ENCODE measurements at regions not wholly inside any gene's neighbourhood (a gene's known extent, or its start where the extent isn't known, plus 50 kb on each side); places are given as distances from the start of the nearest gene placed in this dataset.

GRCh38 chr5:67347821-67348220 lies 151.2 kb upstream of the CD180 start:
- POLR2A ChIA-PET, result no interaction called here
- CTCF ChIA-PET, result no interaction called here

GRCh38 chr5:67346611-67347010 lies 150.0 kb upstream of the CD180 start:
- no peaks in the 10 kb centered on the region for H3K36me3 Mint-ChIP-seq (ENCODE audit: low read depth)
- H3K27me3 Mint-ChIP-seq, result peaks cover 2% of the 10 kb centered on the region
- no peak for DNase-seq
- ChIA-PET POLR2A (no interaction called here), CTCF (no interaction called here)
- peaks cover 9% of the 10 kb centered on the region for H3K4me1 Mint-ChIP-seq
- peaks cover 10% of the 10 kb centered on the region for H3K9me3 Mint-ChIP-seq
- H3K27ac Mint-ChIP-seq, result no peak overlapping the region
- no peak overlapping the region for H3K4me3 Mint-ChIP-seq

More at GRCh38 chr5:67347821-67348220, 151.2 kb upstream of the CD180 start:
- no peak overlapping the region for H3K27ac Mint-ChIP-seq
- H3K27me3 Mint-ChIP-seq, result peaks cover 2% of the 10 kb centered on the region
- peaks cover 9% of the 10 kb centered on the region for H3K4me1 Mint-ChIP-seq
- peaks cover 10% of the 10 kb centered on the region for H3K9me3 Mint-ChIP-seq
- H3K4me3 Mint-ChIP-seq, result no peak overlapping the region
- H3K36me3 Mint-ChIP-seq (ENCODE audit: low read depth), result no peaks in the 10 kb centered on the region
- no peak for DNase-seq

GRCh38 chr5:67344870-67345269 lies 148.3 kb upstream of the CD180 start:
- ChIA-PET POLR2A (no interaction called here), CTCF (interaction anchor here (1.2 kb wide), 1 partner anchor 15 kb away, joined by 3 read pairs; no protein-coding TSS in a partner anchor)
- Mint-ChIP-seq H3K27me3 (peaks cover 4% of the 10 kb centered on the region), H3K4me1 (no peaks in the 10 kb centered on the region), H3K4me3 (no peak overlapping the region), H3K36me3 (ENCODE audit: low read depth) (no peaks in the 10 kb centered on the region), H3K27ac (no peak overlapping the region), H3K9me3 (peaks cover 10% of the 10 kb centered on the region)
- DNase-seq, result no peak

- H3K4me3 Mint-ChIP-seq, result no peak overlapping the region
- no peak overlapping the region for H3K27ac Mint-ChIP-seq
- peaks cover 10% of the 10 kb centered on the region for H3K9me3 Mint-ChIP-seq
- H3K27me3 Mint-ChIP-seq, result peaks cover 6% of the 10 kb centered on the region
- no peaks in the 10 kb centered on the region for H3K4me1 Mint-ChIP-seq
- CTCF ChIA-PET, result interaction anchor here (1.1 kb wide), 1 partner anchor 98 kb away, joined by 5 read pairs; no protein-coding TSS in a partner anchor
- POLR2A ChIA-PET, result no interaction called here
- no peak for DNase-seq
- no peaks in the 10 kb centered on the region for H3K36me3 Mint-ChIP-seq (ENCODE audit: low read depth)
Observed at GRCh38 chr5:67343835-67344234, 147.2 kb upstream of the CD180 start.

- Mint-ChIP-seq H3K27ac (no peak overlapping the region), H3K36me3 (ENCODE audit: low read depth) (no peaks in the 10 kb centered on the region), H3K9me3 (peaks cover 10% of the 10 kb centered on the region), H3K4me3 (no peak overlapping the region), H3K4me1 (no peaks in the 10 kb centered on the region), H3K27me3 (peaks cover 4% of the 10 kb centered on the region)
- CTCF ChIA-PET, result interaction anchor here (0.6 kb wide), 1 partner anchor 1709 kb away, joined by 3 read pairs; no protein-coding TSS in a partner anchor
- DNase-seq, result no peak
- POLR2A ChIA-PET, result no interaction called here
Observed at GRCh38 chr5:67341478-67341877, 144.9 kb upstream of the CD180 start.

GRCh38 chr5:67339219-67339767 lies 142.7 kb upstream of the CD180 start:
- peaks cover 6% of the 10 kb centered on the region for H3K27me3 Mint-ChIP-seq
- peaks cover 8% of the 10 kb centered on the region for H3K9me3 Mint-ChIP-seq
- ChIA-PET POLR2A (no interaction called here), CTCF (no interaction called here)
- no peak for DNase-seq
- no peak overlapping the region for H3K4me3 Mint-ChIP-seq
- no peaks in the 10 kb centered on the region for H3K36me3 Mint-ChIP-seq (ENCODE audit: low read depth)
- no peak overlapping the region for H3K27ac Mint-ChIP-seq
- H3K4me1 Mint-ChIP-seq, result no peaks in the 10 kb centered on the region

GRCh38 chr5:67338421-67338820 lies 141.8 kb upstream of the CD180 start:
- POLR2A ChIA-PET, result no interaction called here
- H3K9me3 Mint-ChIP-seq, result peaks cover 3% of the 10 kb centered on the region
- no peaks in the 10 kb centered on the region for H3K4me1 Mint-ChIP-seq
- H3K36me3 Mint-ChIP-seq (ENCODE audit: low read depth), result no peaks in the 10 kb centered on the region
- DNase-seq, result no peak
- no peak overlapping the region for H3K27ac Mint-ChIP-seq
- CTCF ChIA-PET, result no interaction called here
- H3K27me3 Mint-ChIP-seq, result peaks cover 8% of the 10 kb centered on the region
- H3K4me3 Mint-ChIP-seq, result no peak overlapping the region

GRCh38 chr5:67337751-67338150 lies 141.2 kb upstream of the CD180 start:
- Mint-ChIP-seq H3K9me3 (no peaks in the 10 kb centered on the region), H3K36me3 (ENCODE audit: low read depth) (no peaks in the 10 kb centered on the region), H3K27ac (no peak overlapping the region), H3K4me1 (no peaks in the 10 kb centered on the region), H3K4me3 (no peak overlapping the region), H3K27me3 (peaks cover 8% of the 10 kb centered on the region)
- CTCF ChIA-PET, result no interaction called here
- POLR2A ChIA-PET, result no interaction called here
- DNase-seq, result no peak

- CTCF ChIA-PET, result no interaction called here
Observed at GRCh38 chr5:67335426-67335825, 138.8 kb upstream of the CD180 start.

GRCh38 chr5:67334373-67334772 lies 137.8 kb upstream of the CD180 start:
- no peaks in the 10 kb centered on the region for H3K4me1 Mint-ChIP-seq
- no peaks in the 10 kb centered on the region for H3K9me3 Mint-ChIP-seq
- DNase-seq, result no peak
- no peak overlapping the region for H3K4me3 Mint-ChIP-seq
- H3K36me3 Mint-ChIP-seq (ENCODE audit: low read depth), result no peaks in the 10 kb centered on the region
- peaks cover 4% of the 10 kb centered on the region for H3K27me3 Mint-ChIP-seq
- H3K27ac Mint-ChIP-seq, result no peak overlapping the region
- ChIA-PET CTCF (no interaction called here), POLR2A (no interaction called here)

More at GRCh38 chr5:67335426-67335825, 138.8 kb upstream of the CD180 start:
- H3K4me3 Mint-ChIP-seq, result no peak overlapping the region
- POLR2A ChIA-PET, result no interaction called here
- no peaks in the 10 kb centered on the region for H3K9me3 Mint-ChIP-seq
- H3K27ac Mint-ChIP-seq, result no peak overlapping the region
- H3K4me1 Mint-ChIP-seq, result no peaks in the 10 kb centered on the region
- H3K36me3 Mint-ChIP-seq (ENCODE audit: low read depth), result no peaks in the 10 kb centered on the region
- H3K27me3 Mint-ChIP-seq, result peaks cover 8% of the 10 kb centered on the region
- no peak for DNase-seq

- Mint-ChIP-seq H3K36me3 (ENCODE audit: low read depth) (no peaks in the 10 kb centered on the region), H3K27me3 (peaks cover 4% of the 10 kb centered on the region), H3K4me3 (no peak overlapping the region), H3K27ac (no peak overlapping the region), H3K9me3 (no peaks in the 10 kb centered on the region), H3K4me1 (no peaks in the 10 kb centered on the region)
- DNase-seq, result no peak
- CTCF ChIA-PET, result no interaction called here
- POLR2A ChIA-PET, result no interaction called here
Observed at GRCh38 chr5:67333171-67333570, 136.6 kb upstream of the CD180 start.

GRCh38 chr5:67331296-67331925 lies 134.8 kb upstream of the CD180 start:
- H3K36me3 Mint-ChIP-seq (ENCODE audit: low read depth), result no peaks in the 10 kb centered on the region
- no peaks in the 10 kb centered on the region for H3K4me1 Mint-ChIP-seq
- ChIA-PET POLR2A (no interaction called here), CTCF (no interaction called here)
- no peak overlapping the region for H3K27ac Mint-ChIP-seq
- no peak overlapping the region for H3K4me3 Mint-ChIP-seq
- peaks cover 4% of the 10 kb centered on the region for H3K27me3 Mint-ChIP-seq
- DNase-seq, result no peak
- H3K9me3 Mint-ChIP-seq, result no peaks in the 10 kb centered on the region

GRCh38 chr5:67319935-67320725 lies 123.5 kb upstream of the CD180 start:
- POLR2A ChIA-PET, result no interaction called here
- no peaks in the 10 kb centered on the region for H3K4me1 Mint-ChIP-seq
- no peak overlapping the region for H3K4me3 Mint-ChIP-seq
- H3K36me3 Mint-ChIP-seq (ENCODE audit: low read depth), result no peaks in the 10 kb centered on the region
- H3K9me3 Mint-ChIP-seq, result peaks cover 2% of the 10 kb centered on the region
- H3K27ac Mint-ChIP-seq, result no peak overlapping the region
- no peak for DNase-seq
- H3K27me3 Mint-ChIP-seq, result no peaks in the 10 kb centered on the region
- CTCF ChIA-PET, result no interaction called here

- ChIA-PET POLR2A (no interaction called here), CTCF (interaction anchor here (0.9 kb wide), 1 partner anchor 72 kb away, joined by 3 read pairs; no protein-coding TSS in a partner anchor)
- Mint-ChIP-seq H3K4me3 (no peak overlapping the region), H3K9me3 (peaks cover 2% of the 10 kb centered on the region), H3K4me1 (no peaks in the 10 kb centered on the region), H3K36me3 (ENCODE audit: low read depth) (no peaks in the 10 kb centered on the region), H3K27me3 (no peaks in the 10 kb centered on the region), H3K27ac (no peak overlapping the region)
- no peak for DNase-seq
Observed at GRCh38 chr5:67318746-67319145, 122.1 kb upstream of the CD180 start.
